ENCODE measurements at regions not wholly inside any gene's neighbourhood (a gene's known extent, or its start where the extent isn't known, plus 50 kb on each side); places are given as distances from the start of the nearest gene placed in this dataset.
"Not testable (repeated sequence)": the region's sequence is repeated elsewhere in the genome, so short reads cannot be mapped to it uniquely, and the experiment has no call there.

DNA sequence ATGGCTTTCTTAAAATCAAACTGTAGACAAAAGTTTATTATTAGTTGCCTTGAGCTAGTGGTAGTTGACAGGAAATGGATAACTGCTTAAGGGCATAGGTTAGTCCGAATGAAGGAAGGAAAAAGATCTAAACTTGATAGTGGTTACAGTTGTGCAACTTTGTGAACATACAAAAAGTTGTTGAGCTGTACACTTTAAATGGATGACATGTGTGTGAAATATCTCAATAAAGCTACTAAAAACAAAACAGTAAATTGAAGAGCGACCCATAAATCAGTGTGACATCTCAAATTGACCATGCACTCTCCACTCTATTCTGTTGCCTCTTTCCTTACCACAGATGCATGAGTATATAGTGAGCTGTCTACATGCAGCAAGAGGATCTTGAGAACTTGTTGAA lies 1757.8 kb downstream of the PCDH9 start:
- DNase-seq, result no peak

- no peak for DNase-seq
Measured at GRCh38 chr13:65470781-65471180, 1759.4 kb downstream of the PCDH9 start.

DNA sequence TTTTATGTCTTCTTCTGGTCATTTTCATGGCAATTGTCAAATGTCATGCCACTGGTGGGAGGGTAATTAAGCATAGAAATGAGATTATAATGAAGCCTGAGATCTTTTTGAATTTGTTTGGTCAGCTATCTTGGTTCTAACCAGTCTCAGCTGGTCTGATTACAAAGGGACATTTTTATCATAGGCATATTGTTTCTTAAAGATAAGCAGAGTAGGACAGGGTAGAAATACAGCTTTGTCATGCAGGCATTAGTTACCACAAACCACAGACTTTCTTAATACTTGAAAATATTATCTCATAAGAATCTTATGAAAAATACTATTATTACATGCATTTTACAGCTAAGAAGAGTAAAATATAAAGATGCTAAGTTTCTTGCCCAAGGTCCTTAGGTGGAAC lies 1761.5 kb downstream of the PCDH9 start:
- DNase-seq, result no peak

DNA sequence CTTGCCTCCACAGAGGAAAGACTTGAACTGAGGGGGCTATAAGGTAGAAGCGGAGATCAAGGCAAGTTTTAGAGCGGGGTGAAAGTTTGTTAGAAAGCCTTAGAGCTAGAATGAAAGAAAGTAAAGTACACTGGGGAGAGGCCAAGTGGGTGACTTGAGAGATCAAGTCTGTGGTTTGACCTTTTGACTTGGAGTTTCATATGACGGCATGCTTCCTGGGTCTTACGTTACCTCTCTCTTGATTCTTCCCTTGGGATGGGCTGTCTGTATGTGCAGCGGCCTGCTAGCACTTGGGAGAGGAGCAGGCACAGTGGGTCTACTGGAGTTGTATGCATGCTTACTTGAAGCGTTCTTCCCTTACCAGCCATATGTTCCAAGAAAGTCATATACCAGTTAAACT lies 1768.5 kb downstream of the PCDH9 start:
- no peak for DNase-seq

- no peak for DNase-seq
Measured at GRCh38 chr13:65460136-65460535, 1770.0 kb downstream of the PCDH9 start.

DNA sequence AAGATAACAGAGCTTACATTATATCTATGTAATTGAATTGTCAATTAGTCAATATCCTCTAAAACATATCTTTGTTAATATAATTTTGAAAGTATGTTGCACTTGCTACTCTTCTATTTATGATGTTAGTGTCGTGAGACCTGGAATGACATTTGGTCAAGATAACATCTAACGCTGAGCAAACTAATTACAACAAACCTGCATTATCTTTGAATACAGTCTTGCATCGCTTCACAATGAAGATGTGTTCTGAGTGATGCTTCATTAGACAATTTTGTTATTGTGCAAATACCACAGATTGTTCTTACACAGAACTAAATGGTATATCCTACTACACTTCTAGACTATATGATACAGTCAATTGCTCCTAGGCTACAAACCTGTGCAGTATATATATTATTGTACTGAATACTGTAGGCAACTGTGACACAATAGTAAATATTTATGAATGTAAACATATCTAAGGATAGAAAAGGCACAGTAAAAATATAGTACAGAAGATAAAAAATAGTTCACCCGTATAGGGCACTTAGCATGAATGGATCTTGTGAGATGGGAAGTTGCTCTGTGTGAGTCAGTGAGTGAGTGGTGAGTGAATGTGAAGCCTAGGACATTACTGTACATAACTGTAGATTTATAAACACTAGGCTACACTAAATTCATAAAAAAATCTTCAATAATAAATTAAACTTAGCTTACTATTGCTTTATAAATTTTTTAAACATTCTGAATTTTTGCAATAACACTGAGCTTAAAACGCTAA lies 1773.8 kb downstream of the PCDH9 start:
- no peak for DNase-seq

- no peak for DNase-seq
Measured at GRCh38 chr13:65454403-65454802, 1775.7 kb downstream of the PCDH9 start.

DNA sequence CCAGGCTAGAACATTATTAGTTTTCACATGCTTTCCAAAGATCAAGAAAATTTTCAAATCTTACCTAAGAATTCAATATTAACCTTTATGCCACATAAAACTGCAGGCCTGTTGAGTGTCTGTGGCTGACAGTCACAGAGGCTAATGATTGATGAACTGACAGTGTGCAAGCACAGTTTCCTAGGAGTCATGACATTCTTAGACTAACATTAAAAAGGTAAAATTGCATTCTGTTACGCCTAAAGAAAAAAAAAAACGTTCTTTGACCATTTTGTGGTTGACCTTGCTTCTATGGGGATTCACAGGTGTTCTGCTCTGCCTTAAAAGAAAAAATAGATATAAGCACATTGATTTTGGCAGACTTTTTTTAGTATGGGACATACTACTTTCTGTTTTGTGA lies 1776.2 kb downstream of the PCDH9 start:
- no peak for DNase-seq

DNA sequence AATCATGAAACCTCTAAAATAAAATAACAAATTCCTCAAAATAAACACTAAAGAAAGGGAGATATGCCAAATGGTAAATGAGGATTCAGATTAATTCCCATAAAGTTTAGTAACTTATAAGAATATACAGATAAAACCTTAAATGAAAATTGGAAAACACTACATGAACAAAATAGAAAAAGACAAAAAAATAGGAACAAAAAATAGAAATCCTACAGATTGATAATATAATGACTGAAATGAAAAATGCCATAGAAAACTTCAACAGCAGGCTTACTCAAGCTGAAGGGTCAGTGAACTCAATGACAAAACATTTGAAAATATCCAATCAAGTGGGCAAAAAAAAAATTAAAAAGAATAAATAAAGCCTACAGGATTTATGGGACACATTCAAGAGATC lies 1784.8 kb downstream of the PCDH9 start:
- DNase-seq, result no peak

GRCh38 chr13:65435590-65435989 lies 1794.5 kb downstream of the PCDH9 start:
- no peak for DNase-seq

DNA sequence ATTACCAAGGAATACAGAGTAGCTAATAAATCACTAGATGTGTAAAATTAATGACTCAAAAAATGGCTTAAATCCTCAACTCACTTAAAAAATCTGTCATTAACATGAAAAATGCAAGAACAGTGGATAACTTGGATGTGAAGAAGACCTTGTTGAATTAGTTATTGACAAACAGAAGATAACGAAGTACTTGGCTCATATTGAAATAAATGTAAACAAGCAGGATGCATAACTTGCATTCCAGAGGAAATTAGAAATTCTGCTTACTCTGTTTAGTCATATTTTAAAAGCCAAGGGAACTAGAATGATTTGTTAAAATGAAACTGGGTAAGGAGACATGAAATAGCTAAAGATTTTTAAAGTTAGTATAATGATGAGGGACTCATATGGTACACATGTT lies 1812.2 kb downstream of the PCDH9 start:
- no peak for DNase-seq

DNA sequence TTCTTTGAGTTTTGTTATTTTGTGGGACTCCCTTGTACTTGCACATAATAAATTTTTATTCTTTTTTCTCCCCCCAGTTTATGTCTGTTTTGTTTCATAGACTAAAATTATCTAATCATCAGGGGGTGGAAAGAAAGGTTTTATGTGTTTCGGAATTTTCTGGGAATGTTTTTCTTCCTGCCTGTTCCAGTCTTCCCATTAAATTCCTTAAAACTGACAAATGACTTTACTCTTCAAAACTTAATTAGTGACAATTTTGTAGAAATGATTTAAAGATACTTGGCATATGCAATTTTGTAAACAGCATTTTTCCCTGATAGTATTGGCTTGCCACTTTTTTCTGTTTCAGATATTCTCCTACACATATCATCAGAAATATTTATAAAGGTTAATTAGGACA lies 1813.4 kb downstream of the PCDH9 start:
- no peak for DNase-seq

DNA sequence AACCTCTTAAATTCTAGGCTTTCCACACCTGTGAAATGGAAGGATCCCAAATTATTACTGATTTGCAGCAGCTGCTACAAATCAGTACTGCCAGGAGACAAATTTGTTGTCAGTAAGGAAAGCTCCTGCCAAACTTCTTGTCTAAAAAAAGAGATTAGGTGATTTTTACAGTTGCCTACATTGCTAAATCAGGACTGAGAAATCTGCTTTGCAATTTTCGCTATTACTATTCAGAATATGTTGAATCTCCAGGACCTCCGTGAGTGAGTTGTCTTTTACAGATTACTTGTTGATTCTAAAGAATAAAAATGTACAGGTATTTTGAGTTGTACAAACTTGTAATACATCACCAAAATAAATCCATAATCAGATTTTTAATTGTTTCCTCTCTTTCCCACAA lies 1815.9 kb downstream of the PCDH9 start:
- no peak for DNase-seq

DNA sequence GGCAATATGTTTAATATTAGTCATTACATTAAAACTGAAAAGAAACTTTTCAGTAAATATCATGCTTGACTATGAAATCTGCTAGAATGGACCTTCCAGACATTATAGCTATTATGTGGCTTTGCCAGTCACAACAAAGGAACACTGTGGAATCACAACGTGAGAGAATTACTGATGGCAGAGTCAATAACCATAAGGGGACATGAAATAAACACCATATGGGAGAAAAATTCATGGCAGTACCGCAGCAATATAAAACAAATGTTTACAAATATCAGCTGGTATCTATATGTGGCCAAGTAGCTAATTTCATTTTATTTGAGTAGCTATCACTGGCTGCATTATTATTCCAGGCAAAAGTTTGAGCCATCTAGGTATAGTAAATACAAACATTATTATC lies 1818.6 kb downstream of the PCDH9 start:
- DNase-seq, result no peak

GRCh38 chr13:65410791-65411190 lies 1819.3 kb downstream of the PCDH9 start:
- DNase-seq, result no peak

- no peak for DNase-seq
Measured at GRCh38 chr13:65401315-65401714, 1828.8 kb downstream of the PCDH9 start.

DNA sequence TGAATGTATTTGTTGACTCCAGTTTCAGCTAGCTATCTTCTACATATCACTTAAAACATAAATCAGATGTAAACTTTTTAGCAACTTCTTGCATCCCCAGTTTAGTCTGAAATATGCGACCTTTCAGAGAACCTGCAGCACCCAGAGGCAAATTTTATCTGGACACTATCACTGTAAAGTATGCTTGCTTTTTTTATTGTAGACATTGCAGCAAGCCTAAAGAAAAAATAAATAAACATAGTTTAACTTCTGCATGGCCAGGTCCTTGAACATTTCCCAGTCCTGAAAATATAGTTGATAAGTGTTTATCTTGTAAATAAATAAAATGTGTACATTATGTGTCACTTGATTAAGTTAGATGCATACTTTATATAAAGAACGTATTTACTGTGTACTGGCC lies 1829.4 kb downstream of the PCDH9 start:
- no peak for DNase-seq

DNA sequence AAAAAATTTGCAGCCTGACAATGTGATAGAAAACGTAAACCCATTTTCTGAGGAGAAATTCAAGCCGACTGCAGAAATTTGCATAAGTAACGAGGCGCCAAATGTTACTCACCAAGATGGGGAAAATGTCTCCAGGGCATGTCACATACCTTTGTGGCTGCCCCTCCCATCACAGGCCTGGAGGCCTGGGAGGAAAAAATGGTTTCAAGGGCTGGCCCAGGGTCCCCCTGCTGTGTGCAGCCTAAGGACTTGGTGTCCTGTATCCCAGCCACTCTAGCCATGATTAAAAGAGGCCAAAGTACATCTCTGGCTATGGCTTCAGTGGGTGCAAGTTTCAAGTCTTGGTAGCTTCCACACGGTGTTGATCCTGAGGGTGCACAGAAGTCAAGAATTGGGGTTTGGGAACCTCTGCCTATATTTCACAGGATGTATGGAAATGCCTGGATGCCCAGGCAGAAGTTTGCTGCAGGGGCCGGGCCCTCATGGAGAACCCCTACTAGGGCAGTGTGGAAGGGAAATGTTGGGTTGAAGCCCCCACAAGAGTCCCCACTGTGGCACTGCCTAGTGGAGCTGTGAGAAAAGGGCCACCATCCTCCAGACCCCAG lies 1842.3 kb downstream of the PCDH9 start:
- DNase-seq, result no peak

- no peak for DNase-seq
Measured at GRCh38 chr13:65378943-65379519, 1851.1 kb downstream of the PCDH9 start.

GRCh38 chr13:65378484-65378883 lies 1851.7 kb downstream of the PCDH9 start:
- no peak for DNase-seq

DNA sequence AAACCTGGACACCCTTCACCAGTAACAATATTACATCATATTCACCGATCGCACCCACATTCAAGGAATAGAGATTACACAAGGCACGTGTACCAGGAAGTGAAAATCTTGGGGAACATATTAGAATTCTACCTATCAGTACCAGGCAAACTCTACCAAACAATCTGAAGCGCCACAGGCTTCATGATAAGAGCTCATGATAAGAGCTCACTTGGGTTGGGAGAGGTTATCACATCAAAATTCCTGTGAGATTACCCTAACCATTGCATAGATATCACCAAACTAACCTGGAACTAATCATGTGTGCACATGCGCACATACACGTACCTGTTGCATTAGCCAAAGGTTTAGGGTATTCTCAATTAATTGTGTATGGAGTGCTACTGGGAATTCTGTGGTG lies 1861.3 kb downstream of the PCDH9 start:
- no peak for DNase-seq

GRCh38 chr13:65353951-65354350 lies 1876.2 kb downstream of the PCDH9 start:
- DNase-seq, result no peak

DNA sequence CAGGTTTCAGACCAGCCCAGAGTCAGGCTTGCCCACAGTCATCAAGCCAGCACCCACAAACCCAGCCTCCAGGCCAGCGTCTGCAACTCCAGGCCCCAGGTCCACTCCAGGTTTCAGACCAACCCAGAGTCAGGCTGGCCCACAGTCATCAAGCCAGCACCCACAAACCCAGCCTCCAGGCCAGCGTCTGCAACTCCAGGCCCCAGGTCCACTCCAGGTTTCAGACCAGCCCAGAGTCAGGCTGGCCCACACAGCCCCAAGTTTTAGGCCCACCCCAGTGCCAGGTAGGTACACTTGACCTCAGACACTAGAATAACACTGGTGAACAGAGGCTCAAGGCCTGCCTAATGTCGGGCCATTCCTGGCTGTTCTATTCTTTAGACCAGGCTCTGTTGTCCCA lies 1877.0 kb downstream of the PCDH9 start:
- not testable (repeated sequence) for DNase-seq

GRCh38 chr13:65347420-65348030 lies 1882.6 kb downstream of the PCDH9 start:
- DNase-seq, result no peak

Data from 8988T (cell line).